HCT116 (cell line): ENCODE measurements at regions not wholly inside any gene's neighbourhood (a gene's known extent, or its start where the extent isn't known, plus 50 kb on each side); places are given as distances from the start of the nearest gene placed in this dataset.

Experiments
- ATAC-seq: fragments of 200-7000 bp; cut with Tn5 transposase; 2 replicates; pipeline ENCODE4 v1.9.1; 2020; ENCODE audit warnings: mild to moderate bottlenecking, moderate library complexity
- BruUV-seq: library from RNA; stranded (reverse); fragments of 400-500 nt; replicated peaks from 2 replicates; lab custom pipeline; 2021; lab: Mats Ljungman, UMichigan
- CTCF ChIA-PET: fragments of 300-600 bp; sonication (Branson Sonifier 250); formaldehyde crosslinking; loops from one replicate; lab custom pipeline; 2021; ENCODE audit warnings: antibody characterized with exemption; lab: Charles Lee
- POLR2A ChIA-PET: fragments of 300-600, 350-600 bp; sonication (Branson Sonifier 250); formaldehyde crosslinking; loops from one replicate; lab custom pipeline; 2021; ENCODE audit warnings: antibody characterized with exemption; lab: Charles Lee
- RAD21 ChIA-PET, 2 experiments: fragments of 300-600 bp; sonication (Branson Sonifier 250); formaldehyde crosslinking; loops; one replicate each; lab custom pipeline; 2023; ENCODE audit warnings: low total read pairs in 2 of 2; ENCODE audit not compliant: uncharacterized antibody in 2 of 2, unreplicated experiment in 2 of 2, low non-redundant PET in 1 of 2; lab: Charles Lee
- DNase-seq: peaks from one replicate; pipeline ENCODE4 v3.0.0-alpha.2; 2010; ENCODE audit warnings: low read depth, low spot score
- H2AFZ ChIP-seq: fragments of 200-600 bp; shearing (Covaris generic), sonication (generic); 2 replicates; pipeline ENCODE4 v1.6.1; 2017; ENCODE audit warnings: low read depth, mixed run types, mixed read lengths, antibody characterized with exemption, low read length; ENCODE audit not compliant: poor library complexity, severe bottlenecking
- H3K27ac ChIP-seq: 2 replicates; pipeline ENCODE4 v1.5.1; 2012; ENCODE audit warnings: low read depth, low read length
- H3K27me3 ChIP-seq: fragments of 200-600 bp; sonication (generic); 2 replicates; pipeline ENCODE4 v1.6.1; 2016; ENCODE audit warnings: mixed run types, low read length, mixed read lengths; ENCODE audit not compliant: insufficient read depth
- H3K36me3 ChIP-seq, 2 experiments: fragments of 200-500 bp in 1 of 2; fragments of 200-600 bp in 1 of 2; sonication (Bioruptor generic) in 1 of 2; sonication (generic) in 1 of 2; 2 replicates each; pipeline versions ENCODE4 v1.5.1 to v1.6.1; 2014 to 2016; ENCODE audit warnings: low read length in 2 of 2, inconsistent platforms in 1 of 2, mixed read lengths in 1 of 2, mixed run types in 1 of 2; ENCODE audit not compliant: insufficient read depth in 2 of 2, control insufficient read depth in 1 of 2
- H3K4me1 ChIP-seq, 2 experiments: fragments of 200-600 bp in 1 of 2; sonication (generic) in 1 of 2; 2 replicates each; pipeline versions ENCODE4 v1.5.1 to v1.6.1; 2012 to 2017; ENCODE audit warnings: low read length in 2 of 2, inconsistent platforms in 1 of 2, mild to moderate bottlenecking in 1 of 2, mixed read lengths in 1 of 2, mixed run types in 1 of 2, moderate library complexity in 1 of 2; ENCODE audit not compliant: insufficient read depth in 2 of 2, control insufficient read depth in 1 of 2
- H3K4me2 ChIP-seq: fragments of 200-600 bp; sonication (generic); 2 replicates; pipeline ENCODE4 v1.6.1; 2017; ENCODE audit warnings: mixed run types, low read length, mixed read lengths
- H3K4me3 ChIP-seq, 2 experiments: fragments of 200-600 bp in 1 of 2; sonication (generic) in 1 of 2; replicated peaks in 1 of 2; 2 replicates each; pipeline ENCODE4 v1.5.1; 2011 to 2016; ENCODE audit warnings: low read length in 2 of 2, control low read depth in 1 of 2, low read depth in 1 of 2, mild to moderate bottlenecking in 1 of 2, mixed read lengths in 1 of 2, mixed run types in 1 of 2
- H3K79me2 ChIP-seq: fragments of 200-600 bp; sonication (generic); 2 replicates; pipeline ENCODE4 v1.6.1; 2017; ENCODE audit warnings: mild to moderate bottlenecking, mixed run types, low read length, moderate library complexity, mixed read lengths; ENCODE audit not compliant: insufficient read depth
- H3K9ac ChIP-seq: fragments of 200-600 bp; sonication (generic); 2 replicates; pipeline ENCODE4 v1.6.1; 2016; ENCODE audit warnings: low read length, mixed read lengths
- H3K9me2 ChIP-seq: fragments of 200-600 bp; sonication (generic), shearing (Covaris generic); 2 replicates; pipeline ENCODE4 v1.6.1; 2017; ENCODE audit warnings: mixed run types, mild to moderate bottlenecking, moderate library complexity; ENCODE audit not compliant: insufficient read depth
- H3K9me3 ChIP-seq, 2 experiments: fragments of 200-500 bp in 1 of 2; fragments of 200-600 bp in 1 of 2; sonication (Bioruptor generic) in 1 of 2; sonication (generic) in 1 of 2; 2 replicates each; pipeline ENCODE4 v1.6.1; 2014 to 2017; ENCODE audit warnings: low read length in 2 of 2, mixed read lengths in 2 of 2, inconsistent platforms in 1 of 2, low read depth in 1 of 2, mild to moderate bottlenecking in 1 of 2, mixed run types in 1 of 2, moderate library complexity in 1 of 2; ENCODE audit not compliant: control insufficient read depth in 1 of 2, insufficient read depth in 1 of 2
- H4K20me1 ChIP-seq: fragments of 200-600 bp; sonication (generic), shearing (Covaris generic); 2 replicates; pipeline ENCODE4 v1.6.1; 2017; ENCODE audit warnings: mixed run types, mild to moderate bottlenecking, moderate library complexity; ENCODE audit not compliant: insufficient read depth
- CBX3 ChIP-seq: IDR thresholded peaks from 2 replicates; pipeline ENCODE4 v1.6.1; 2012; ENCODE audit warnings: low read depth
- CEBPB ChIP-seq: IDR thresholded peaks from 2 replicates; pipeline ENCODE4 v1.6.1; 2012; ENCODE audit warnings: low read depth
- CTCF ChIP-seq, 3 experiments: fragments of 200-600 bp in 1 of 3; sonication (generic) in 1 of 3; IDR thresholded peaks in 2 of 3; conservative IDR thresholded peaks in 1 of 3; 2 replicates each; pipeline ENCODE4 v1.5.1; 2012 to 2017; ENCODE audit warnings: low read depth in 2 of 3, low read length in 2 of 3, antibody characterized with exemption in 1 of 3, borderline replicate concordance in 1 of 3, control low read depth in 1 of 3, mild to moderate bottlenecking in 1 of 3, mixed read lengths in 1 of 3, mixed run types in 1 of 3, moderate library complexity in 1 of 3; ENCODE audit not compliant: insufficient read depth in 1 of 3
- ELF1 ChIP-seq: IDR thresholded peaks from 2 replicates; pipeline ENCODE4 v1.6.1; 2012; ENCODE audit warnings: low read depth, borderline replicate concordance
- EZH2 ChIP-seq: fragments of 200-600 bp; sonication (generic); IDR thresholded peaks from 2 replicates; pipeline ENCODE4 v1.6.1; 2017; ENCODE audit warnings: antibody characterized with exemption, mixed run types
- EZH2phosphoT487 ChIP-seq: fragments of 200-600 bp; IDR thresholded peaks from 2 replicates; pipeline ENCODE4 v1.6.1; 2018; ENCODE audit warnings: antibody characterized with exemption, borderline replicate concordance
- FOSL1 ChIP-seq: IDR thresholded peaks from 2 replicates; pipeline ENCODE4 v1.6.1; 2012; ENCODE audit warnings: low read depth
- JUND ChIP-seq: IDR thresholded peaks from 2 replicates; pipeline ENCODE4 v1.6.1; 2012
- POLR2A ChIP-seq: IDR thresholded peaks from 2 replicates; pipeline ENCODE4 v1.7.0; 2011; ENCODE audit warnings: borderline replicate concordance; ENCODE audit not compliant: insufficient read depth, insufficient read length; ENCODE audit errors: extremely low read depth
- POLR2AphosphoS5 ChIP-seq: IDR thresholded peaks from 2 replicates; pipeline ENCODE4 v1.6.1; 2011; ENCODE audit warnings: mild to moderate bottlenecking, low read depth, low read length, moderate library complexity
- RAD21 ChIP-seq: IDR thresholded peaks from 2 replicates; pipeline ENCODE4 v1.6.1; 2012; ENCODE audit warnings: low read depth, mild to moderate bottlenecking
- SIN3A ChIP-seq: IDR thresholded peaks from 2 replicates; pipeline ENCODE4 v1.6.1; 2012; ENCODE audit warnings: low read depth
- SRF ChIP-seq: IDR thresholded peaks from 2 replicates; pipeline ENCODE4 v1.6.1; 2012; ENCODE audit warnings: low read depth
- ZFX ChIP-seq: fragments of 450-650 bp; IDR thresholded peaks from 2 replicates; pipeline ENCODE4 v1.6.1; 2017
- ZNF274 ChIP-seq: fragments of 200-500 bp; sonication (Bioruptor generic); IDR thresholded peaks from 2 replicates; pipeline ENCODE4 v1.6.1; 2014; ENCODE audit warnings: mild to moderate bottlenecking, low read depth, low read length, inconsistent platforms
- intact Hi-C: fragments of 100-400 bp; cut with micrococcal nuclease; formaldehyde crosslinking; loops from 2 replicates; pipeline ENCODE4 v1.10.0; 2022
- TF ChIP-seq, protein P1 (sequence below): IDR thresholded peaks from 2 replicates; pipeline ENCODE4 v1.6.1; 2012
- TF ChIP-seq, protein P2 (sequence below): IDR thresholded peaks from 2 replicates; pipeline ENCODE4 v1.6.1; 2012; ENCODE audit warnings: low read depth

- no peaks in the 10 kb centered on the region for H3K36me3 ChIP-seq
- ChIA-PET RAD21 (no interaction called here), CTCF (no interaction called here)
Observed at GRCh38 chr5:158007336-158007735, 148.4 kb upstream of the CLINT1 start.

DNA sequence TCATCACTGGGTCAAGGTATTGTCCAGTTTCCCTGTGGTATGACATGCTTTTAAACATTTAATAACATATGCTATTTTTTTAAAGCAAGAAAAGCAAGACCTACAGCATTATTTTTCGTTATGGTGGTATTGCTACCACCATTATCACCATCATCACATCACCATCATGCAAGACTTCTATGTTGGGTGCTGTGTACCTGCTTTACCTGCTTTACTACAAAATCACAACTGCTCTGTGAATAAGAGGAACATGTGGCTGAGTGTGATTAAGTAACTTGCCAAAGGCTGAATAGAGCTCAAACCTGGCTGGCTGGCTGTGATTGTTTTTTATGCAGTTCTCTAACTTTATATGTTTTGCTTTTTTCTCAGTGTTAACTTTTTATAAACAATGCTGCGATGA, 140.8 kb upstream of the CLINT1 start:
- DNase-seq (no peak), ATAC-seq (no peak)
- H3K4me3 ChIP-seq: no peak overlapping the region
- CTCF ChIA-PET: no interaction called here
- no peak overlapping the region for H3K4me2 ChIP-seq
- no peaks in the 10 kb centered on the region for H3K4me1 ChIP-seq
- H3K9me2 ChIP-seq: no peaks in the 10 kb centered on the region
- no peaks in the 10 kb centered on the region for H3K36me3 ChIP-seq
- no peaks in the 10 kb centered on the region for H3K9me3 ChIP-seq
- H3K27ac ChIP-seq: no peak overlapping the region
- POLR2A ChIA-PET: no interaction called here
- BruUV-seq: no TSS peak
- intact Hi-C loops: no loop called here
- no peak overlapping the region for H3K9ac ChIP-seq
- H3K27me3 ChIP-seq: no peaks in the 10 kb centered on the region
- RAD21 ChIA-PET: no interaction called here
- H2AFZ ChIP-seq: no peak overlapping the region
- H3K79me2 ChIP-seq: no peaks in the 10 kb centered on the region
- H4K20me1 ChIP-seq: no peaks in the 10 kb centered on the region
- no peak for TF ChIP-seq RAD21
- TF ChIP-seq ZNF274: no peak
- no peak for TF ChIP-seq JUND
- TF ChIP-seq POLR2A: no peak
- TF ChIP-seq EZH2: no peak
- TF ChIP-seq, protein P1, sequence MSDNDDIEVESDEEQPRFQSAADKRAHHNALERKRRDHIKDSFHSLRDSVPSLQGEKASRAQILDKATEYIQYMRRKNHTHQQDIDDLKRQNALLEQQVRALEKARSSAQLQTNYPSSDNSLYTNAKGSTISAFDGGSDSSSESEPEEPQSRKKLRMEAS: no peak
- no peak for TF ChIP-seq FOSL1
- no peak for TF ChIP-seq ZFX
- no peak for TF ChIP-seq CTCF (IDR thresholded peaks at IDR 0.05 in 2 of 3, conservative IDR thresholded peaks at IDR 0.05 in 1 of 3; ENCODE audit: borderline replicate concordance in 1 of 3, insufficient read depth in 1 of 3, low read depth in 2 of 3, low read length in 2 of 3)
- TF ChIP-seq, protein P2, sequence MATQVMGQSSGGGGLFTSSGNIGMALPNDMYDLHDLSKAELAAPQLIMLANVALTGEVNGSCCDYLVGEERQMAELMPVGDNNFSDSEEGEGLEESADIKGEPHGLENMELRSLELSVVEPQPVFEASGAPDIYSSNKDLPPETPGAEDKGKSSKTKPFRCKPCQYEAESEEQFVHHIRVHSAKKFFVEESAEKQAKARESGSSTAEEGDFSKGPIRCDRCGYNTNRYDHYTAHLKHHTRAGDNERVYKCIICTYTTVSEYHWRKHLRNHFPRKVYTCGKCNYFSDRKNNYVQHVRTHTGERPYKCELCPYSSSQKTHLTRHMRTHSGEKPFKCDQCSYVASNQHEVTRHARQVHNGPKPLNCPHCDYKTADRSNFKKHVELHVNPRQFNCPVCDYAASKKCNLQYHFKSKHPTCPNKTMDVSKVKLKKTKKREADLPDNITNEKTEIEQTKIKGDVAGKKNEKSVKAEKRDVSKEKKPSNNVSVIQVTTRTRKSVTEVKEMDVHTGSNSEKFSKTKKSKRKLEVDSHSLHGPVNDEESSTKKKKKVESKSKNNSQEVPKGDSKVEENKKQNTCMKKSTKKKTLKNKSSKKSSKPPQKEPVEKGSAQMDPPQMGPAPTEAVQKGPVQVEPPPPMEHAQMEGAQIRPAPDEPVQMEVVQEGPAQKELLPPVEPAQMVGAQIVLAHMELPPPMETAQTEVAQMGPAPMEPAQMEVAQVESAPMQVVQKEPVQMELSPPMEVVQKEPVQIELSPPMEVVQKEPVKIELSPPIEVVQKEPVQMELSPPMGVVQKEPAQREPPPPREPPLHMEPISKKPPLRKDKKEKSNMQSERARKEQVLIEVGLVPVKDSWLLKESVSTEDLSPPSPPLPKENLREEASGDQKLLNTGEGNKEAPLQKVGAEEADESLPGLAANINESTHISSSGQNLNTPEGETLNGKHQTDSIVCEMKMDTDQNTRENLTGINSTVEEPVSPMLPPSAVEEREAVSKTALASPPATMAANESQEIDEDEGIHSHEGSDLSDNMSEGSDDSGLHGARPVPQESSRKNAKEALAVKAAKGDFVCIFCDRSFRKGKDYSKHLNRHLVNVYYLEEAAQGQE: no peak
- no peak for TF ChIP-seq CBX3
- no peak for TF ChIP-seq CEBPB
- TF ChIP-seq ELF1: no peak
- no peak for TF ChIP-seq SIN3A
- no peak for TF ChIP-seq EZH2phosphoT487

More at GRCh38 chr5:158007336-158007735, 148.4 kb upstream of the CLINT1 start:
- BruUV-seq: no TSS peak
- no peak overlapping the region for H2AFZ ChIP-seq
- no peaks in the 10 kb centered on the region for H4K20me1 ChIP-seq
- H3K4me3 ChIP-seq: no peak overlapping the region
- H3K27me3 ChIP-seq: peaks cover 16% of the 10 kb centered on the region
- intact Hi-C loops: no loop called here
- H3K4me1 ChIP-seq: no peaks in the 10 kb centered on the region
- H3K9me3 ChIP-seq: 0 out of 4 replicates have a peak, but pooled peaks cover 0 to 3% of the 10 kb centered on the region in 2 experiments
- H3K9ac ChIP-seq: no peak overlapping the region
- H3K79me2 ChIP-seq: no peaks in the 10 kb centered on the region
- H3K9me2 ChIP-seq: no peaks in the 10 kb centered on the region
- DNase-seq (no peak), ATAC-seq (no peak)
- POLR2A ChIA-PET: no interaction called here
- H3K27ac ChIP-seq: no peak overlapping the region
- no peak for TF ChIP-seq CBX3
- no peak for TF ChIP-seq EZH2
- no peak for TF ChIP-seq POLR2AphosphoS5
- no peak for TF ChIP-seq SRF
- no peak for TF ChIP-seq ZFX
- TF ChIP-seq CEBPB: no peak
- H3K4me2 ChIP-seq: no peak overlapping the region
